HEK293 (cell line): ENCODE measurements at regions not wholly inside any gene's neighbourhood (a gene's known extent, or its start where the extent isn't known, plus 50 kb on each side); places are given as distances from the start of the nearest gene placed in this dataset.

ENCODE experiments used
- CTCF ChIA-PET: fragments of 350-600 bp; formaldehyde crosslinking; extraction: SDS; loops from one replicate; lab custom pipeline; 2021; ENCODE audit warnings: antibody characterized with exemption; lab: Yijun Ruan, JAX
- POLR2A ChIA-PET: fragments of 300-600 bp; formaldehyde crosslinking; extraction: SDS; loops from one replicate; lab custom pipeline; 2020; ENCODE audit warnings: antibody characterized with exemption, inconsistent platforms; lab: Yijun Ruan, JAX
- H3K27ac ChIP-seq: fragments of 200-500 bp; sonication (Bioruptor generic); 2 replicates; pipeline ENCODE4 v1.5.1; 2014; ENCODE audit warnings: low read depth, low read length, control low read depth, inconsistent platforms; ENCODE audit errors: extremely low read depth
- H3K36me3 ChIP-seq, 2 experiments: fragments of 200-500 bp in 1 of 2; sonication (Bioruptor generic) in 1 of 2; 1 replicate in 1 of 2; 2 replicates in 1 of 2; pipeline ENCODE4 v1.5.1; 2014 to 2017; ENCODE audit warnings: inconsistent platforms in 2 of 2, low read length in 2 of 2; ENCODE audit not compliant: control insufficient read depth in 2 of 2, insufficient read depth in 1 of 2
- H3K4me1 ChIP-seq: fragments of 200-500 bp; sonication (Bioruptor generic); 2 replicates; pipeline ENCODE4 v1.5.1; 2014; ENCODE audit warnings: mild to moderate bottlenecking, low read length, inconsistent platforms; ENCODE audit not compliant: control insufficient read depth, insufficient read depth
- H3K4me3 ChIP-seq: 2 replicates; pipeline ENCODE4 v1.5.1; 2011; ENCODE audit warnings: low read depth, mild to moderate bottlenecking, control low read depth, low read length, moderate library complexity
- H3K9me3 ChIP-seq: fragments of 200-500 bp; sonication (Bioruptor generic); 2 replicates; pipeline ENCODE4 v1.5.1; 2014; ENCODE audit warnings: low read depth, low read length, inconsistent platforms; ENCODE audit not compliant: control insufficient read depth, insufficient read depth
- GLI2 ChIP-seq: fragments of 450-650 bp; formaldehyde crosslinking; IDR thresholded peaks from 2 replicates; pipeline ENCODE4; 2017; ENCODE audit warnings: missing biosample characterization, missing genetic modification characterization, low read depth, borderline replicate concordance
- KLF10 ChIP-seq: fragments of 450-650 bp; IDR thresholded peaks from 2 replicates; pipeline ENCODE4 v1.5.1; 2018; ENCODE audit warnings: missing biosample characterization, mild to moderate bottlenecking, missing genetic modification characterization
- PRDM1 ChIP-seq: fragments of 450-650 bp; formaldehyde crosslinking; IDR thresholded peaks from 2 replicates; pipeline ENCODE4; 2016; ENCODE audit warnings: missing biosample characterization, missing genetic modification characterization
- REPIN1 ChIP-seq: fragments of 450-650 bp; formaldehyde crosslinking; IDR thresholded peaks from 2 replicates; pipeline ENCODE4 v1.5.1; 2017; ENCODE audit warnings: missing biosample characterization, missing genetic modification characterization, low read depth
- ZNF146 ChIP-seq: fragments of 450-650 bp; formaldehyde crosslinking; IDR thresholded peaks from 2 replicates; pipeline ENCODE4 v1.5.1; 2016; ENCODE audit warnings: missing biosample characterization, missing genetic modification characterization
- ZNF155 ChIP-seq: fragments of 450-650 bp; formaldehyde crosslinking; IDR thresholded peaks from 2 replicates; pipeline ENCODE4 v1.5.1; 2016; ENCODE audit warnings: missing biosample characterization, missing genetic modification characterization
- ZNF174 ChIP-seq: fragments of 450-650 bp; formaldehyde crosslinking; IDR thresholded peaks from 2 replicates; pipeline ENCODE4 v1.5.0; 2017; ENCODE audit warnings: missing biosample characterization, mild to moderate bottlenecking, missing genetic modification characterization
- ZNF184 ChIP-seq: fragments of 450-650 bp; IDR thresholded peaks from 2 replicates; pipeline ENCODE4 v1.5.1; 2018; ENCODE audit warnings: missing biosample characterization, mild to moderate bottlenecking, missing genetic modification characterization
- ZNF19 ChIP-seq: fragments of 450-650 bp; formaldehyde crosslinking; IDR thresholded peaks from 2 replicates; pipeline ENCODE4; 2016; ENCODE audit warnings: missing biosample characterization, missing genetic modification characterization, low read depth
- ZNF2 ChIP-seq: fragments of 450-650 bp; formaldehyde crosslinking; IDR thresholded peaks from 2 replicates; pipeline ENCODE4 v1.5.1; 2016; ENCODE audit warnings: missing biosample characterization, missing genetic modification characterization
- ZNF366 ChIP-seq: fragments of 450-650 bp; formaldehyde crosslinking; conservative IDR thresholded peaks from 2 replicates; pipeline ENCODE4 v1.5.1; 2016; ENCODE audit warnings: missing biosample characterization, missing genetic modification characterization
- ZNF426 ChIP-seq: fragments of 450-650 bp; formaldehyde crosslinking; IDR thresholded peaks from 2 replicates; pipeline ENCODE4 v1.5.1; 2017; ENCODE audit warnings: missing biosample characterization, missing genetic modification characterization, mild to moderate bottlenecking, inconsistent platforms, moderate library complexity
- ZNF449 ChIP-seq: fragments of 450-650 bp; formaldehyde crosslinking; IDR thresholded peaks from 2 replicates; pipeline ENCODE4 v1.5.1; 2017; ENCODE audit warnings: missing biosample characterization, mild to moderate bottlenecking, missing genetic modification characterization, moderate library complexity
- ZNF48 ChIP-seq: fragments of 450-650 bp; formaldehyde crosslinking; IDR thresholded peaks from 2 replicates; pipeline ENCODE4 v1.5.1; 2016; ENCODE audit warnings: missing biosample characterization, missing genetic modification characterization
- ZNF501 ChIP-seq: fragments of 450-650 bp; formaldehyde crosslinking; IDR thresholded peaks from 2 replicates; pipeline ENCODE4 v1.5.1; 2016; ENCODE audit warnings: missing biosample characterization, missing genetic modification characterization
- ZNF623 ChIP-seq: fragments of 450-650 bp; formaldehyde crosslinking; IDR thresholded peaks from 2 replicates; pipeline ENCODE4 v1.5.1; 2016; ENCODE audit warnings: missing biosample characterization, missing genetic modification characterization
- ZNF660 ChIP-seq: fragments of 450-650 bp; IDR thresholded peaks from 2 replicates; pipeline ENCODE4 v1.5.1; 2018; ENCODE audit warnings: missing biosample characterization, mild to moderate bottlenecking, missing genetic modification characterization
- ZNF664 ChIP-seq: fragments of 450-650 bp; formaldehyde crosslinking; IDR thresholded peaks from 2 replicates; pipeline ENCODE4 v1.5.1; 2016; ENCODE audit warnings: missing biosample characterization, missing genetic modification characterization
- ZNF791 ChIP-seq: fragments of 450-650 bp; formaldehyde crosslinking; IDR thresholded peaks from 2 replicates; pipeline ENCODE4 v1.5.1; 2016; ENCODE audit warnings: missing biosample characterization, missing genetic modification characterization
- ZSCAN16 ChIP-seq: fragments of 450-650 bp; formaldehyde crosslinking; IDR thresholded peaks from 2 replicates; pipeline ENCODE4 v1.5.1; 2016; ENCODE audit warnings: missing biosample characterization, missing genetic modification characterization
- ZSCAN23 ChIP-seq: fragments of 450-650 bp; formaldehyde crosslinking; IDR thresholded peaks from 2 replicates; pipeline ENCODE4 v1.5.1; 2016; ENCODE audit warnings: missing biosample characterization, missing genetic modification characterization
- ZSCAN5A ChIP-seq: fragments of 450-650 bp; formaldehyde crosslinking; IDR thresholded peaks from 2 replicates; pipeline ENCODE4 v1.5.1; 2016; ENCODE audit warnings: missing biosample characterization, missing genetic modification characterization
- TF ChIP-seq, protein P1 (sequence below): fragments of 450-650 bp; formaldehyde crosslinking; IDR thresholded peaks from 2 replicates; pipeline ENCODE4 v1.5.1; 2016; ENCODE audit warnings: missing biosample characterization, missing genetic modification characterization
- TF ChIP-seq, protein P2 (sequence below): fragments of 450-650 bp; formaldehyde crosslinking; IDR thresholded peaks from 2 replicates; pipeline ENCODE4 v1.5.1; 2016; ENCODE audit warnings: missing biosample characterization, missing genetic modification characterization

GRCh38 chr3:79845546-79845945, 77.7 kb upstream of the ROBO1 start:
- H3K4me1 ChIP-seq, result no peaks in the 10 kb centered on the region
- H3K4me3 ChIP-seq, result no peak overlapping the region
- CTCF ChIA-PET, result no interaction called here
- POLR2A ChIA-PET, result no interaction called here
- no peak overlapping the region for H3K27ac ChIP-seq
- H3K9me3 ChIP-seq, result no peaks in the 10 kb centered on the region
- TF ChIP-seq REPIN1 (tag by site-specific recombination) (no peak), ZNF19 (tag by site-specific recombination) (no peak), ZNF184 (tag by site-specific recombination) (no peak), PRDM1 (tag by site-specific recombination) (no peak), ZNF660 (tag by site-specific recombination) (no peak), ZSCAN5A (tag by site-specific recombination) (no peak), ZNF426 (tag by site-specific recombination) (no peak), ZSCAN16 (tag by site-specific recombination) (no peak), ZNF146 (tag by site-specific recombination) (no peak), ZNF501 (no peak), ZNF664 (tag by site-specific recombination) (no peak)
- TF ChIP-seq, protein P1, sequence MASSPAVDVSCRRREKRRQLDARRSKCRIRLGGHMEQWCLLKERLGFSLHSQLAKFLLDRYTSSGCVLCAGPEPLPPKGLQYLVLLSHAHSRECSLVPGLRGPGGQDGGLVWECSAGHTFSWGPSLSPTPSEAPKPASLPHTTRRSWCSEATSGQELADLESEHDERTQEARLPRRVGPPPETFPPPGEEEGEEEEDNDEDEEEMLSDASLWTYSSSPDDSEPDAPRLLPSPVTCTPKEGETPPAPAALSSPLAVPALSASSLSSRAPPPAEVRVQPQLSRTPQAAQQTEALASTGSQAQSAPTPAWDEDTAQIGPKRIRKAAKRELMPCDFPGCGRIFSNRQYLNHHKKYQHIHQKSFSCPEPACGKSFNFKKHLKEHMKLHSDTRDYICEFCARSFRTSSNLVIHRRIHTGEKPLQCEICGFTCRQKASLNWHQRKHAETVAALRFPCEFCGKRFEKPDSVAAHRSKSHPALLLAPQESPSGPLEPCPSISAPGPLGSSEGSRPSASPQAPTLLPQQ, result no peak
- no peaks in the 10 kb centered on the region for H3K36me3 ChIP-seq

DNA sequence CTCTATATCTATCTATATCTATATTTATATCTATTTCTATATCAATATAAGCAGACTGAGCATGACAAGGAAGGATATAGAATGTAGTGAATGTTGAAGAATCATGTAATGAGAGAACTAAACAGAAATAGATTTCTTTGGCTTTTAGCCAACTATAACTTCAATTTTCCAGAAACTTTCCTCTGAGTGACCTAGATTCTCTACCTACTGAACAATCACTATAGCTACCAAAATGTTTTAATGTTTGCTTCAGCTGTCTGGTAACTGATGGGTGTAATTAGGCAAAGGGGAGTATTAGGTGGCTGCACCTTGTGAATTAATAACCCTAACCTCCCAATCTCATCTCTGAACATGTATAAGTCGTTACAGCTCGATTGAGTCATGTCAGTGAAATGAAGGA, 76.4 kb upstream of the ROBO1 start:
- CTCF ChIA-PET, result no interaction called here
- no peaks in the 10 kb centered on the region for H3K36me3 ChIP-seq
- no peak overlapping the region for H3K27ac ChIP-seq
- POLR2A ChIA-PET, result no interaction called here
- H3K9me3 ChIP-seq, result no peaks in the 10 kb centered on the region
- H3K4me1 ChIP-seq, result no peaks in the 10 kb centered on the region
- TF ChIP-seq ZNF2 (tag by site-specific recombination), result no peak
- TF ChIP-seq, protein P2, sequence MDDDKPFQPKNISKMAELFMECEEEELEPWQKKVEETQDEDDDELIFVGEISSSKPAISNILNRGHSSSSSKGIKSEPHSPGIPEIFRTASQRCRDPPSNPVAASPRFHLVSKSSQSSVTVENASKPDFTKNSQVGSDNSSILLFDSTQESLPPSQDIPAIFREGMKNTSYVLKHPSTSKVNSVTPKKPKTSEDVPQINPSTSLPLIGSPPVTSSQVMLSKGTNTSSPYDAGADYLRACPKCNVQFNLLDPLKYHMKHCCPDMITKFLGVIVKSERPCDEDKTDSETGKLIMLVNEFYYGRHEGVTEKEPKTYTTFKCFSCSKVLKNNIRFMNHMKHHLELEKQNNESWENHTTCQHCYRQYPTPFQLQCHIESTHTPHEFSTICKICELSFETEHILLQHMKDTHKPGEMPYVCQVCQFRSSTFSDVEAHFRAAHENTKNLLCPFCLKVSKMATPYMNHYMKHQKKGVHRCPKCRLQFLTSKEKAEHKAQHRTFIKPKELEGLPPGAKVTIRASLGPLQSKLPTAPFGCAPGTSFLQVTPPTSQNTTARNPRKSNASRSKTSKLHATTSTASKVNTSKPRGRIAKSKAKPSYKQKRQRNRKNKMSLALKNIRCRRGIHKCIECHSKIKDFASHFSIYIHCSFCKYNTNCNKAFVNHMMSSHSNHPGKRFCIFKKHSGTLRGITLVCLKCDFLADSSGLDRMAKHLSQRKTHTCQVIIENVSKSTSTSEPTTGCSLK, result no peak
- no peak for TF ChIP-seq ZNF48 (tag by site-specific recombination)
- no peak for TF ChIP-seq KLF10 (tag by site-specific recombination)
- TF ChIP-seq ZNF155 (tag by site-specific recombination), result no peak
- H3K4me3 ChIP-seq, result no peak overlapping the region

- no peak for TF ChIP-seq ZNF366 (tag by site-specific recombination)
- TF ChIP-seq ZNF174 (tag by site-specific recombination), result no peak
- TF ChIP-seq ZNF623 (tag by site-specific recombination), result no peak
- TF ChIP-seq ZNF791, result no peak
- TF ChIP-seq ZSCAN23 (tag by site-specific recombination), result no peak
- no peak for TF ChIP-seq ZNF449
- no peak for TF ChIP-seq ZNF426 (tag by site-specific recombination)
- no peak for TF ChIP-seq GLI2
- no peak for TF ChIP-seq ZNF2 (tag by site-specific recombination)
- no peaks in the 10 kb centered on the region for H3K36me3 ChIP-seq
- ChIA-PET POLR2A (no interaction called here), CTCF (no interaction called here)
- no peak overlapping the region for H3K4me3 ChIP-seq
- H3K9me3 ChIP-seq, result no peaks in the 10 kb centered on the region
- no peaks in the 10 kb centered on the region for H3K4me1 ChIP-seq
- no peak overlapping the region for H3K27ac ChIP-seq
Observed at GRCh38 chr3:79843180-79843579, 75.4 kb upstream of the ROBO1 start.
